HCT116 (cell line): ENCODE measurements at regions not wholly inside any gene's neighbourhood (a gene's known extent, or its start where the extent isn't known, plus 50 kb on each side); places are given as distances from the start of the nearest gene placed in this dataset.

ENCODE experiments used
- ATAC-seq: fragments of 200-7000 bp; cut with Tn5 transposase; 2 replicates; pipeline ENCODE4 v1.9.1; 2020; ENCODE audit warnings: mild to moderate bottlenecking, moderate library complexity
- BruUV-seq: library from RNA; stranded (reverse); fragments of 400-500 nt; replicated peaks from 2 replicates; lab custom pipeline; 2021; lab: Mats Ljungman, UMichigan
- CTCF ChIA-PET: fragments of 300-600 bp; sonication (Branson Sonifier 250); formaldehyde crosslinking; loops from one replicate; lab custom pipeline; 2021; ENCODE audit warnings: antibody characterized with exemption; lab: Charles Lee
- POLR2A ChIA-PET: fragments of 300-600, 350-600 bp; sonication (Branson Sonifier 250); formaldehyde crosslinking; loops from one replicate; lab custom pipeline; 2021; ENCODE audit warnings: antibody characterized with exemption; lab: Charles Lee
- RAD21 ChIA-PET, 2 experiments: fragments of 300-600 bp; sonication (Branson Sonifier 250); formaldehyde crosslinking; loops; one replicate each; lab custom pipeline; 2023; ENCODE audit warnings: low total read pairs in 2 of 2; ENCODE audit not compliant: uncharacterized antibody in 2 of 2, unreplicated experiment in 2 of 2, low non-redundant PET in 1 of 2; lab: Charles Lee
- DNase-seq: peaks from one replicate; pipeline ENCODE4 v3.0.0-alpha.2; 2010; ENCODE audit warnings: low read depth, low spot score
- H2AFZ ChIP-seq: fragments of 200-600 bp; shearing (Covaris generic), sonication (generic); 2 replicates; pipeline ENCODE4 v1.6.1; 2017; ENCODE audit warnings: low read depth, mixed run types, mixed read lengths, antibody characterized with exemption, low read length; ENCODE audit not compliant: poor library complexity, severe bottlenecking
- H3K27ac ChIP-seq: 2 replicates; pipeline ENCODE4 v1.5.1; 2012; ENCODE audit warnings: low read depth, low read length
- H3K27me3 ChIP-seq: fragments of 200-600 bp; sonication (generic); 2 replicates; pipeline ENCODE4 v1.6.1; 2016; ENCODE audit warnings: mixed run types, low read length, mixed read lengths; ENCODE audit not compliant: insufficient read depth
- H3K36me3 ChIP-seq, 2 experiments: fragments of 200-500 bp in 1 of 2; fragments of 200-600 bp in 1 of 2; sonication (Bioruptor generic) in 1 of 2; sonication (generic) in 1 of 2; 2 replicates each; pipeline versions ENCODE4 v1.5.1 to v1.6.1; 2014 to 2016; ENCODE audit warnings: low read length in 2 of 2, inconsistent platforms in 1 of 2, mixed read lengths in 1 of 2, mixed run types in 1 of 2; ENCODE audit not compliant: insufficient read depth in 2 of 2, control insufficient read depth in 1 of 2
- H3K4me1 ChIP-seq, 2 experiments: fragments of 200-600 bp in 1 of 2; sonication (generic) in 1 of 2; 2 replicates each; pipeline versions ENCODE4 v1.5.1 to v1.6.1; 2012 to 2017; ENCODE audit warnings: low read length in 2 of 2, inconsistent platforms in 1 of 2, mild to moderate bottlenecking in 1 of 2, mixed read lengths in 1 of 2, mixed run types in 1 of 2, moderate library complexity in 1 of 2; ENCODE audit not compliant: insufficient read depth in 2 of 2, control insufficient read depth in 1 of 2
- H3K4me2 ChIP-seq: fragments of 200-600 bp; sonication (generic); 2 replicates; pipeline ENCODE4 v1.6.1; 2017; ENCODE audit warnings: mixed run types, low read length, mixed read lengths
- H3K4me3 ChIP-seq, 2 experiments: fragments of 200-600 bp in 1 of 2; sonication (generic) in 1 of 2; replicated peaks in 1 of 2; 2 replicates each; pipeline ENCODE4 v1.5.1; 2011 to 2016; ENCODE audit warnings: low read length in 2 of 2, control low read depth in 1 of 2, low read depth in 1 of 2, mild to moderate bottlenecking in 1 of 2, mixed read lengths in 1 of 2, mixed run types in 1 of 2
- H3K79me2 ChIP-seq: fragments of 200-600 bp; sonication (generic); 2 replicates; pipeline ENCODE4 v1.6.1; 2017; ENCODE audit warnings: mild to moderate bottlenecking, mixed run types, low read length, moderate library complexity, mixed read lengths; ENCODE audit not compliant: insufficient read depth
- H3K9ac ChIP-seq: fragments of 200-600 bp; sonication (generic); 2 replicates; pipeline ENCODE4 v1.6.1; 2016; ENCODE audit warnings: low read length, mixed read lengths
- H3K9me2 ChIP-seq: fragments of 200-600 bp; sonication (generic), shearing (Covaris generic); 2 replicates; pipeline ENCODE4 v1.6.1; 2017; ENCODE audit warnings: mixed run types, mild to moderate bottlenecking, moderate library complexity; ENCODE audit not compliant: insufficient read depth
- H3K9me3 ChIP-seq, 2 experiments: fragments of 200-500 bp in 1 of 2; fragments of 200-600 bp in 1 of 2; sonication (Bioruptor generic) in 1 of 2; sonication (generic) in 1 of 2; 2 replicates each; pipeline ENCODE4 v1.6.1; 2014 to 2017; ENCODE audit warnings: low read length in 2 of 2, mixed read lengths in 2 of 2, inconsistent platforms in 1 of 2, low read depth in 1 of 2, mild to moderate bottlenecking in 1 of 2, mixed run types in 1 of 2, moderate library complexity in 1 of 2; ENCODE audit not compliant: control insufficient read depth in 1 of 2, insufficient read depth in 1 of 2
- H4K20me1 ChIP-seq: fragments of 200-600 bp; sonication (generic), shearing (Covaris generic); 2 replicates; pipeline ENCODE4 v1.6.1; 2017; ENCODE audit warnings: mixed run types, mild to moderate bottlenecking, moderate library complexity; ENCODE audit not compliant: insufficient read depth
- ATF3 ChIP-seq: IDR thresholded peaks from 2 replicates; pipeline ENCODE4 v1.6.1; 2012
- CBX3 ChIP-seq: IDR thresholded peaks from 2 replicates; pipeline ENCODE4 v1.6.1; 2012; ENCODE audit warnings: low read depth
- CEBPB ChIP-seq: IDR thresholded peaks from 2 replicates; pipeline ENCODE4 v1.6.1; 2012; ENCODE audit warnings: low read depth
- CTCF ChIP-seq, 3 experiments: fragments of 200-600 bp in 1 of 3; sonication (generic) in 1 of 3; IDR thresholded peaks in 2 of 3; conservative IDR thresholded peaks in 1 of 3; 2 replicates each; pipeline ENCODE4 v1.5.1; 2012 to 2017; ENCODE audit warnings: low read depth in 2 of 3, low read length in 2 of 3, antibody characterized with exemption in 1 of 3, borderline replicate concordance in 1 of 3, control low read depth in 1 of 3, mild to moderate bottlenecking in 1 of 3, mixed read lengths in 1 of 3, mixed run types in 1 of 3, moderate library complexity in 1 of 3; ENCODE audit not compliant: insufficient read depth in 1 of 3
- ELF1 ChIP-seq: IDR thresholded peaks from 2 replicates; pipeline ENCODE4 v1.6.1; 2012; ENCODE audit warnings: low read depth, borderline replicate concordance
- EZH2 ChIP-seq: fragments of 200-600 bp; sonication (generic); IDR thresholded peaks from 2 replicates; pipeline ENCODE4 v1.6.1; 2017; ENCODE audit warnings: antibody characterized with exemption, mixed run types
- EZH2phosphoT487 ChIP-seq: fragments of 200-600 bp; IDR thresholded peaks from 2 replicates; pipeline ENCODE4 v1.6.1; 2018; ENCODE audit warnings: antibody characterized with exemption, borderline replicate concordance
- FOSL1 ChIP-seq: IDR thresholded peaks from 2 replicates; pipeline ENCODE4 v1.6.1; 2012; ENCODE audit warnings: low read depth
- MAX ChIP-seq: IDR thresholded peaks from 2 replicates; pipeline ENCODE4 v1.6.1; 2012
- POLR2A ChIP-seq: IDR thresholded peaks from 2 replicates; pipeline ENCODE4 v1.7.0; 2011; ENCODE audit warnings: borderline replicate concordance; ENCODE audit not compliant: insufficient read depth, insufficient read length; ENCODE audit errors: extremely low read depth
- POLR2AphosphoS5 ChIP-seq: IDR thresholded peaks from 2 replicates; pipeline ENCODE4 v1.6.1; 2011; ENCODE audit warnings: mild to moderate bottlenecking, low read depth, low read length, moderate library complexity
- REST ChIP-seq: IDR thresholded peaks from 2 replicates; pipeline ENCODE4 v1.6.1; 2012; ENCODE audit warnings: low read depth
- SIN3A ChIP-seq: IDR thresholded peaks from 2 replicates; pipeline ENCODE4 v1.6.1; 2012; ENCODE audit warnings: low read depth
- TCF7L2 ChIP-seq: IDR thresholded peaks from 2 replicates; pipeline ENCODE4 v1.7.0; 2011; ENCODE audit warnings: borderline replicate concordance, inconsistent platforms; ENCODE audit not compliant: insufficient read depth, insufficient read length; ENCODE audit errors: extremely low read depth
- YY1 ChIP-seq: IDR thresholded peaks from 2 replicates; pipeline ENCODE4 v1.6.1; 2011; ENCODE audit warnings: low read length, low read depth, moderate library complexity, mild to moderate bottlenecking; ENCODE audit not compliant: insufficient replicate concordance; ENCODE audit errors: extremely low read depth
- ZBTB33 ChIP-seq: IDR thresholded peaks from 2 replicates; pipeline ENCODE4 v1.6.1; 2011; ENCODE audit warnings: mild to moderate bottlenecking, low read length, moderate library complexity; ENCODE audit not compliant: insufficient replicate concordance; ENCODE audit errors: extremely low read depth
- intact Hi-C: fragments of 100-400 bp; cut with micrococcal nuclease; formaldehyde crosslinking; loops from 2 replicates; pipeline ENCODE4 v1.10.0; 2022

- no peak for TF ChIP-seq CBX3
Observed at GRCh38 chr10:80946957-80947726, 409.4 kb downstream of the SH2D4B start (continued).

GRCh38 chr10:80949785-80950184, 412.1 kb downstream of the SH2D4B start:
- CTCF ChIA-PET, result no interaction called here
- Histone ChIP-seq H2AFZ (no peak overlapping the region), H3K36me3 (no peaks in the 10 kb centered on the region), H3K9ac (no peak overlapping the region), H3K4me1 (no peaks in the 10 kb centered on the region), H3K4me2 (no peak overlapping the region), H4K20me1 (no peaks in the 10 kb centered on the region), H3K9me2 (no peaks in the 10 kb centered on the region), H3K9me3 (no peaks in the 10 kb centered on the region), H3K27ac (no peak overlapping the region), H3K27me3 (no peaks in the 10 kb centered on the region), H3K4me3 (no peak overlapping the region), H3K79me2 (no peaks in the 10 kb centered on the region)
- intact Hi-C loops, result no loop called here
- RAD21 ChIA-PET, result no interaction called here
- TF ChIP-seq EZH2phosphoT487 (no peak), FOSL1 (no peak), CEBPB (no peak), ELF1 (no peak), CTCF (IDR thresholded peaks at IDR 0.05 in 2 of 3, conservative IDR thresholded peaks at IDR 0.05 in 1 of 3; ENCODE audit: borderline replicate concordance in 1 of 3, insufficient read depth in 1 of 3, low read depth in 2 of 3, low read length in 2 of 3) (no peak), POLR2AphosphoS5 (no peak), REST (no peak), YY1 (no peak), ATF3 (no peak), EZH2 (no peak), POLR2A (no peak), MAX (no peak), ZBTB33 (no peak), SIN3A (no peak), TCF7L2 (no peak)
- no TSS peak for BruUV-seq
- POLR2A ChIA-PET, result no interaction called here
- ATAC-seq (no peak), DNase-seq (no peak)
